Activated naive CD8-positive, alpha-beta T cell treated with anti-CD3 and anti-CD28 coated beads, Interleukin-2, amount 50 U/mL, for 24 hours (primary cell): ENCODE measurements at regions not wholly inside any gene's neighbourhood (a gene's known extent, or its start where the extent isn't known, plus 50 kb on each side); places are given as distances from the start of the nearest gene placed in this dataset.
"Not testable (repeated sequence)": the region's sequence is repeated elsewhere in the genome, so short reads cannot be mapped to it uniquely, and the experiment has no call there.

Source experiments
- ATAC-seq: fragments of 150-1000 bp; cut with Tn5 transposase; one replicate; pipeline ENCODE4 v1.10.0; 2021
- DNase-seq: peaks from one replicate; pipeline ENCODE4 v3.0.0; 2021
- H3K27ac Mint-ChIP-seq: one replicate; pipeline ENCODE4 v1.8.0; 2021; ENCODE audit warnings: mild to moderate bottlenecking, mixed read lengths
- H3K27me3 Mint-ChIP-seq: one replicate; pipeline ENCODE4 v1.8.0; 2021; ENCODE audit warnings: mixed read lengths
- H3K36me3 Mint-ChIP-seq: one replicate; pipeline ENCODE4 v1.8.0; 2021; ENCODE audit warnings: low read depth, mixed read lengths
- H3K4me1 Mint-ChIP-seq: one replicate; pipeline ENCODE4 v1.8.0; 2021; ENCODE audit warnings: mixed read lengths
- H3K4me3 Mint-ChIP-seq: one replicate; pipeline ENCODE4 v1.8.0; 2021; ENCODE audit warnings: mild to moderate bottlenecking, moderate library complexity, mixed read lengths
- H3K9me3 Mint-ChIP-seq: one replicate; pipeline ENCODE4 v1.8.0; 2021; ENCODE audit warnings: mixed read lengths

GRCh38 chr1:94769551-94769950 lies 50.6 kb upstream of the SLC44A3 start:
- no peak overlapping the region for H3K27ac Mint-ChIP-seq
- no peak for ATAC-seq
- H3K9me3 Mint-ChIP-seq, result no peaks in the 10 kb centered on the region
- peaks cover 3% of the 10 kb centered on the region for H3K4me1 Mint-ChIP-seq
- no peaks in the 10 kb centered on the region for H3K36me3 Mint-ChIP-seq
- DNase-seq, result no peak
- no peak overlapping the region for H3K4me3 Mint-ChIP-seq
- no peaks in the 10 kb centered on the region for H3K27me3 Mint-ChIP-seq

DNA sequence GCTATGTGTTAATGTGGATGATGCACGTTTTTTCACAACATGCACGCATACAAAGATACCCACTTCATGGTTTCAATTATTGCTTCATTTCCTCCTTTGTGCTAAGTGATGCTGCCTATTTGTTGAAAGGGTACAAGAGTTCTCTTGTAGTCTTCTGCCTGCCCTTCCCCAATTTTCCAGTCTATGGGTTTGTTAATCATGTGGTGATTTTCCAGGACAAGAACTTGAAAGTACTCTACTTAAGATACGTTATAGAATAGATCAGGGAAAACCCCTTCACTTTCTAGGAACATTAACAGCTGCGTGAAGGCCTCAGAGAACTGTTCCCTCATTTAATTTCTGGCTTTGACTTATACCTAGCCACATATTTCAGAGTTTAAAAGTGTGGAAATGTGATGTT lies 52.1 kb upstream of the SLC44A3 start:
- ATAC-seq (no peak), DNase-seq (no peak)
- Mint-ChIP-seq H3K4me3 (no peak overlapping the region), H3K4me1 (peaks cover 2% of the 10 kb centered on the region), H3K9me3 (no peaks in the 10 kb centered on the region), H3K27ac (no peak overlapping the region), H3K36me3 (no peaks in the 10 kb centered on the region), H3K27me3 (no peaks in the 10 kb centered on the region)

DNA sequence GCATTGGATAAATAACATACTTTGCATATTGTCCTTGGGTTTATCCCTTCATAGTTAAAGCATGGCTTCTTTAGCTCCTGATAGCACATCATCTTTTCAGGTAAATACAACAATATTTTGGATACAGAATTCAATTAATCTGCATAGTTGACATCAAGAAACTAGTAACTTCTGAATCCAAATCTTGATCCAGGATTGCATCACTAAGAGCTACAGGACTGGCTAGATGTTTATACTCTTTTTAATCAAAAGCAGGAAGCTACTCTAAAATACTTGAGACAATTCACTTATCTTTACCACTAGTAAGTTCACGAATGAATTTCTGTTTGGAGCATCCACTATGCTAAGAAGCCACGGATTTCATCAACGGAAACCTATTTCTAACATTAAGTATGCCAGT lies 54.2 kb upstream of the SLC44A3 start:
- no peak for DNase-seq
- no peaks in the 10 kb centered on the region for H3K9me3 Mint-ChIP-seq
- H3K4me3 Mint-ChIP-seq, result no peak overlapping the region
- no peak for ATAC-seq
- no peak overlapping the region for H3K27ac Mint-ChIP-seq
- H3K4me1 Mint-ChIP-seq, result no peaks in the 10 kb centered on the region
- peaks cover 3% of the 10 kb centered on the region for H3K27me3 Mint-ChIP-seq
- no peaks in the 10 kb centered on the region for H3K36me3 Mint-ChIP-seq

DNA sequence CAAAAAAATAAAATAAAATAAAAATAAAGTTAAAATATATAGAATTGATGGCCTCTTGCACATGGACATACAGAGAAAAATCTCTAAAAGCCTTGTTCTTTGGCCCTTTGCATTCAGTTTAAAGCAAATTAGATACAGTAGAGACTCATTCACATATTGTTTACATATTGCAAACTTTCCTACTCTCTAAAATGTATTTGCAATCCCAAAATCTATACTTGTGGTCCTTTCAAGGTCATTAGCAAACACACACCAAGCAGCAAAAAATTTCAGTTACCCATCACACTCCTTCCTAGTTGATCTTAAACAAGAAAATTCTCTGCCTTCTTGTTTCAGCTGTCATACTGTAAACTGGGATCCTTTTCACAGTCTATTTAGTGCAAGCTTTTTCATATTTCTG lies 61.0 kb upstream of the SLC44A3 start:
- peaks cover 21% of the 10 kb centered on the region for H3K27me3 Mint-ChIP-seq
- no peak overlapping the region for H3K27ac Mint-ChIP-seq
- peaks cover 10% of the 10 kb centered on the region for H3K9me3 Mint-ChIP-seq
- no peaks in the 10 kb centered on the region for H3K36me3 Mint-ChIP-seq
- DNase-seq (no peak), ATAC-seq (no peak)
- H3K4me3 Mint-ChIP-seq, result no peak overlapping the region
- H3K4me1 Mint-ChIP-seq, result peaks cover 5% of the 10 kb centered on the region

DNA sequence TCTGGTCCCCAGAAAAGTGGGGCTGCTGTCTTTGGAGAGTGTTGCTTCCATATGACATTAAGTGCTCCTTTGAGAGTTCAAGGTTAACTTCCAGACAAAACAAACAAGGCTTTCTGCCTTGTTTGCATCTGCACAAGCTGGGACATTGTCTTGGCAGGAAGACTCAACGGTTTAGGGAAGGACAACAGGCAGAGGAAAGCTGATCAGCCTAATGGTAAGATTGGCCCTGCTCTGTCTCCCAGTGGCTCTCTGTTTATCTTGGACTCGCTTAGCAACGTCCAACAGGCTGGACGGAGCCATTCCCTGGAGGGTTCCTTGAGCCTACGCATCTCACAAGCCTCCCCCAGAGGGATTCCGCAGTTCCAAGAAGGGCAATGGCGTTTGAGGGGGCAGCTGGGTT lies 62.2 kb upstream of the SLC44A3 start:
- peaks cover 5% of the 10 kb centered on the region for H3K4me1 Mint-ChIP-seq
- peaks cover 21% of the 10 kb centered on the region for H3K27me3 Mint-ChIP-seq
- H3K9me3 Mint-ChIP-seq, result peaks cover 10% of the 10 kb centered on the region
- no peak overlapping the region for H3K27ac Mint-ChIP-seq
- no peak for ATAC-seq
- DNase-seq, result no peak
- H3K36me3 Mint-ChIP-seq, result no peaks in the 10 kb centered on the region
- H3K4me3 Mint-ChIP-seq, result no peak overlapping the region

GRCh38 chr1:94755675-94756074 lies 64.5 kb upstream of the SLC44A3 start:
- DNase-seq (no peak), ATAC-seq (no peak)
- Mint-ChIP-seq H3K9me3 (peaks cover 10% of the 10 kb centered on the region), H3K4me1 (peaks cover 5% of the 10 kb centered on the region), H3K4me3 (no peak overlapping the region), H3K27ac (peak overlapping the region; percentile 43), H3K27me3 (peaks cover 18% of the 10 kb centered on the region), H3K36me3 (no peaks in the 10 kb centered on the region)

- Mint-ChIP-seq H3K27me3 (peaks cover 18% of the 10 kb centered on the region), H3K9me3 (peaks cover 10% of the 10 kb centered on the region)
- DNase-seq, ATAC-seq, H3K4me1 Mint-ChIP-seq, H3K36me3 Mint-ChIP-seq, H3K4me3 Mint-ChIP-seq, H3K27ac Mint-ChIP-seq: not testable (repeated sequence)
Measured at GRCh38 chr1:94755016-94755415, 65.1 kb upstream of the SLC44A3 start.

DNA sequence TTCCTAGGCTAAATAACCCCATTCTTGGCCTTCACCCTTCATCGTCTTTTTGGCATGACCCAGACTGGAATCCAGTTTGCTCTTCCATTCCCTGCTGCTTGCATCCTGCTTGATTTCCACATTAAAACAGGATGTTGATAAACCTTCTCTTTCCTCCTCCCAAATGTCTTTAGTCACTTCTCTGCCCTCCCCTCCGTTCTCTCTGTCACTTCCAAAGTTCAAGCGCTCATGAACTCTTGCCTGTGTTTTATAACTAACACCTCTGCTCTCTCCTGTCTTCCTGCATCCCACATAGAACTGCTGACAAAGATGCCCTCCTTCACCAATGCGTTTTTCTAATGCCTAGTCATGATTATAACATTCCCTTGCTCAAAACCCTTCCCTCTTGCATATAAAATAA lies 65.6 kb upstream of the SLC44A3 start:
- Mint-ChIP-seq H3K4me3 (no peak overlapping the region), H3K36me3 (no peaks in the 10 kb centered on the region), H3K27me3 (peaks cover 14% of the 10 kb centered on the region), H3K9me3 (peaks cover 14% of the 10 kb centered on the region), H3K27ac (no peak overlapping the region), H3K4me1 (peaks cover 5% of the 10 kb centered on the region)
- ATAC-seq, result no peak
- no peak for DNase-seq

GRCh38 chr1:94754095-94754494 lies 66.1 kb upstream of the SLC44A3 start:
- ATAC-seq (no peak), DNase-seq (no peak)
- Mint-ChIP-seq H3K9me3 (peaks cover 16% of the 10 kb centered on the region), H3K27me3 (peaks cover 13% of the 10 kb centered on the region), H3K27ac (no peak overlapping the region), H3K36me3 (no peaks in the 10 kb centered on the region), H3K4me1 (peaks cover 5% of the 10 kb centered on the region), H3K4me3 (no peak overlapping the region)

GRCh38 chr1:94753171-94753972 lies 66.8 kb upstream of the SLC44A3 start:
- DNase-seq (no peak), ATAC-seq (no peak)
- no peak overlapping the region for H3K4me3 Mint-ChIP-seq
- peaks cover 5% of the 10 kb centered on the region for H3K4me1 Mint-ChIP-seq
- H3K9me3 Mint-ChIP-seq, result peaks cover 18% of the 10 kb centered on the region
- no peaks in the 10 kb centered on the region for H3K36me3 Mint-ChIP-seq
- H3K27me3 Mint-ChIP-seq, result peaks cover 13% of the 10 kb centered on the region
- H3K27ac Mint-ChIP-seq, result no peak overlapping the region

DNA sequence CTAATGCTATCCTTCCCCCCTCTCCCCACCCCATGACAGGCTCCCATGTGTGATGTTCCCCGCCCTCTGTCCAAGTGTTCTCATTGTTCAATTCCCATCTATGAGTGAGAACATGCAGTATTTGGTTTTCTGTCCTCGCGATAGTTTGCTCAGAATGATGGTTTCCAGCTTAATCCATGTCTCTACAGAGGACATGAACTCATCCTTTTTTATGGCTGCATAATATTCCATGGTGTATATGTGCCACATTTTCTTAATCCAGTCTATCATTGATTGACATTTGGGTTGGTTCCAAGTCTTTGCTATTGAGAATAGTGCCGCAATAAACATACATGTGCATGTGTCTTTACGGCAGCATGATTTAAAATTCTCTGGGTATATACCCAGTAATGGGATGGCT lies 68.7 kb upstream of the SLC44A3 start:
- not testable (repeated sequence) for H3K4me1 Mint-ChIP-seq, ATAC-seq, H3K27ac Mint-ChIP-seq

DNA sequence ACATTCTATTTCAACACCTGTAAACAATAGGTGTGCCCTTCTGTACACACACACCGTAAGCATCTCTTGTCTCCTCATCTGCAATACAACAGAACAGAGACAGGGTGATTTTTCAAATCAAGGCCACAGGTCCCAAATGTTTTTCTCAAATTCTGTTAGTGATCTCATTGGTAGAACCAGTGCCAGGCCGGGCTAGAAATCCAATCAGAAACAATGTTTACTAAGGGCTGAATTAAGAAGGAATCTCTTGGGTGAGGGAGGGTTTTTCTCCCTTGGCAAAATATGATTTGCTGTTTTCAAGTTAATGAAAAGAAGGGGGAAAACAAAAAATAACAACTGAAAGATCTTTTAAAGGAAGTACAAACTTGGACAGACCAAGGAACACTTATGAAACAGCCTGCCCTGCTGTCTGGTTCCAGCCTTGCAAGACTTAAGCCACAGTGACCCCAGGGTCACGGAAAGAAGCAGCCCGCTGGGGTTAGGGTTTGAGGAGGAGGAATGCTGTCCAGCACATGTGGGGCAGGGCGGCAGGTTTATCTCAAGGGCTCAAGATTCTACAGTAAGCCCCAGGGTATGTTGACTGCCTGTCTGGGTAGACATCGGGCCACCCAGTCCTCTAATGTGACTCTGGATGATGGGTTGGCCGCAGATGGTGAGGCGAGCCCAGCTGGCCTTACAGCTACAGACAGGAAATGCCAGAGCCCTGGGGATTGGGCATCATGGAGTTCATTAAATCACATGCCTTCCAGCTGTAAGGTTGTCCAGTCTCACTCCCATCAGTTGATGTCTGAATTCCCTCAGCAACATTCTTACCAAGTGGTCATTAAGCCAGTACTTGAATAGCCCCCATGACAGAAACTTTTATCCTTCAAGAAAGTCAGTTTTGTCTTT lies 73.3 kb upstream of the SLC44A3 start:
- no peak for ATAC-seq

More for the DNA sequence above, 68.7 kb upstream of the SLC44A3 start:
- Mint-ChIP-seq H3K9me3 (peaks cover 18% of the 10 kb centered on the region), H3K27me3 (peaks cover 13% of the 10 kb centered on the region)
- not testable (repeated sequence) for DNase-seq, H3K4me3 Mint-ChIP-seq, H3K36me3 Mint-ChIP-seq

DNA sequence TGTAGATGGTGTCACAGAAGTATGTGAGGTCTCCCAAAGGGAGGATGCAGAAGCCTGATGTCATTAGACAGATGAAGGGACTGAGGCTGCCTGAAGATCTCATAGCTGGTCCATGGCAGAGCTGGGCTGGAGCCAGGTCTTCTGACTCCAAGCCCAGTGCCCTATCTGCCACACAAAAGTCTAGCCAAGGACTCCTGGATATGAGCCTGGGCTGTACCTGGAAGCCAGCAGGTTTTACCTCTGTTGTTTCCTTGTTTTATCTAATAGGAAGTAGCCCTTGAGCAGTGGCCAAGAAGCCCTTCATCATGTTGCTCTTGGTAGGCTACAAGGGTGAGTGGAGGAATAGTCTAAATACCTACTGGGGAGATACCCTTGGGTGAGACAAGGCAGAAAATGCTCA lies 74.4 kb upstream of the SLC44A3 start:
- Mint-ChIP-seq H3K4me1 (peaks cover 3% of the 10 kb centered on the region), H3K4me3 (no peak overlapping the region), H3K27ac (no peak overlapping the region), H3K9me3 (peaks cover 8% of the 10 kb centered on the region), H3K36me3 (no peaks in the 10 kb centered on the region), H3K27me3 (peaks cover 8% of the 10 kb centered on the region)
- DNase-seq, result no peak
- ATAC-seq, result no peak

More for the DNA sequence above, 73.3 kb upstream of the SLC44A3 start:
- Mint-ChIP-seq H3K27ac (no peak overlapping the region), H3K4me3 (no peak overlapping the region), H3K27me3 (peaks cover 8% of the 10 kb centered on the region), H3K9me3 (peaks cover 8% of the 10 kb centered on the region), H3K4me1 (no peaks in the 10 kb centered on the region), H3K36me3 (no peaks in the 10 kb centered on the region)
- no peak for DNase-seq

DNA sequence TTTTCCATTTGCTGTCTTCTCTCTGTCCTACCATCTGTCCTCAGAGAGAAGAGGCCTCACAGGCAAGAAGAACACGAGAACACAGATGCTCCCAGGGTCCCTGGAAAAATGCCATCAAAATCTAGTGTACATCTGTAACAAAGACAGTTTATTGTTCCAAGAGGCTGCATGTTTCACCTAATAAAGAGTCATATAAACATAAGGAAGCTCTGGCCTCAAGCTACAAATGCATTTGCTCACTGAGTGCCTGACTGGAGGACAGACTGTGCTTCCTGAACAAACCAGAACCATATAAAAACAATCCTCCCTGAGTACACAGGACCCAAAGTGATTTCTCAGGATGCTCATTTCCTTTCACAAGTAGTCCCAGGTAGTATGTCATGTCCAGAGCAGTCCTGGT lies 76.3 kb upstream of the SLC44A3 start:
- ATAC-seq (no peak), DNase-seq (no peak)
- Mint-ChIP-seq H3K4me1 (peaks cover 3% of the 10 kb centered on the region), H3K9me3 (peaks cover under 1% of the 10 kb centered on the region), H3K4me3 (no peak overlapping the region), H3K27ac (no peak overlapping the region), H3K27me3 (peaks cover 10% of the 10 kb centered on the region), H3K36me3 (no peaks in the 10 kb centered on the region)

DNA sequence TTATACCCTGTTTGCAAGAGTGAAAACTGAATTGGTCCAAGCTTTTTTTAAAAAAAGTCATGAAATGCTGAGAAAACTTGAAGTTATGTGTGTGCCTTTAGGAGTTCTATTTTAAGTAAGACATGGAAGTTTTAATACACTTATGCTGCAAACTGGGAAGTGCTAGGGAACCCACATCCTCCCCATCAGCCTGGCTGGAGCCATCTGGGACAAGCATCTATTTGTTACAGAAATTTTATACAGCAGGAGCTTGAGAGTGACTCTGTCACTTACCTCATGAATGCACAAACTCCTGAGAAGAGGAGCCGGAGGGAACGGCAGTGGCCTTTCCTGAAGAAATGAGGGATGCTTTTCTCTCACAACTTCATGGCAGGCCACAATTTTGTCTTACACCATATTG lies 78.2 kb upstream of the SLC44A3 start:
- no peak for ATAC-seq
- H3K9me3 Mint-ChIP-seq, result no peaks in the 10 kb centered on the region
- peaks cover 10% of the 10 kb centered on the region for H3K27me3 Mint-ChIP-seq
- H3K4me1 Mint-ChIP-seq, result peaks cover 5% of the 10 kb centered on the region
- no peak overlapping the region for H3K4me3 Mint-ChIP-seq
- no peak for DNase-seq
- H3K27ac Mint-ChIP-seq, result no peak overlapping the region
- no peaks in the 10 kb centered on the region for H3K36me3 Mint-ChIP-seq
